ENCODE measurements at regions not wholly inside any gene's neighbourhood (a gene's known extent, or its start where the extent isn't known, plus 50 kb on each side); places are given as distances from the start of the nearest gene placed in this dataset.

- TF ChIP-seq CTCF (IDR thresholded peaks at IDR 0.05) (no peak), POLR2A (IDR thresholded peaks at IDR 0.05) (no peak)
Measured at GRCh38 chr19:29378543-29379080, 147.2 kb upstream of the VSTM2B start.
